ENCODE measurements at regions not wholly inside any gene's neighbourhood (a gene's known extent, or its start where the extent isn't known, plus 50 kb on each side); places are given as distances from the start of the nearest gene placed in this dataset.
A peak's percentile ranks its signal among the peaks of the same experiment; 100 is the strongest.

GRCh38 chr2:118474541-118474920 lies 372.9 kb downstream of the EN1 start:
- no peak overlapping the region for H3K27ac ChIP-seq
- no peak overlapping the region for H3K4me3 ChIP-seq
- no peak overlapping the region for H3K27ac Mint-ChIP-seq
- H3K36me3 ChIP-seq = no peaks in the 10 kb centered on the region
- no peak overlapping the region for H3K4me3 Mint-ChIP-seq
- H3K9ac ChIP-seq = no peak overlapping the region
- H3K9me3 Mint-ChIP-seq = peaks cover 2% of the 10 kb centered on the region
- peaks cover 5% of the 10 kb centered on the region for H3F3A ChIP-seq (ENCODE audit: low read depth)
- H3K4me1 ChIP-seq = peaks cover 17% of the 10 kb centered on the region
- no peak for DNase-seq (ENCODE audit: low spot score)
- H3K9me3 ChIP-seq (ENCODE audit: low read depth) = no peaks in the 10 kb centered on the region
- peaks cover 62% of the 10 kb centered on the region for H3K4me1 Mint-ChIP-seq
- no peak overlapping the region for H2AFZ ChIP-seq (replicated peaks)
- peaks cover 75% of the 10 kb centered on the region for H4K20me1 ChIP-seq (ENCODE audit: low read depth)
- no peaks in the 10 kb centered on the region for H3K36me3 Mint-ChIP-seq
- TF ChIP-seq EZH2 (IDR thresholded peaks at IDR 0.05) (no peak), EZH2phosphoT487 (IDR thresholded peaks at IDR 0.05) (no peak), CTCF (IDR thresholded peaks at IDR 0.05) (no peak)
- H3K4me2 ChIP-seq = no peak overlapping the region
- H3K27me3 Mint-ChIP-seq (ENCODE audit: insufficient read depth, low read depth) = peaks cover 33% of the 10 kb centered on the region
- H3K27me3 ChIP-seq = peaks cover 100% of the 10 kb centered on the region
- H3K79me2 ChIP-seq (ENCODE audit: low read depth) = no peaks in the 10 kb centered on the region

GRCh38 chr2:118473846-118474540 lies 373.5 kb downstream of the EN1 start:
- Histone ChIP-seq H3K9ac (no peak overlapping the region), H4K20me1 (ENCODE audit: low read depth) (peaks cover 75% of the 10 kb centered on the region), H2AFZ (replicated peaks) (no peak overlapping the region), H3F3A (ENCODE audit: low read depth) (peaks cover 5% of the 10 kb centered on the region), H3K4me1 (peaks cover 17% of the 10 kb centered on the region), H3K79me2 (ENCODE audit: low read depth) (no peaks in the 10 kb centered on the region), H3K9me3 (ENCODE audit: low read depth) (no peaks in the 10 kb centered on the region), H3K27me3 (peaks cover 100% of the 10 kb centered on the region), H3K4me3 (no peak overlapping the region), H3K4me2 (no peak overlapping the region), H3K27ac (no peak overlapping the region), H3K36me3 (no peaks in the 10 kb centered on the region)
- H3K9me3 Mint-ChIP-seq = peaks cover 2% of the 10 kb centered on the region
- TF ChIP-seq EZH2 (IDR thresholded peaks at IDR 0.05) (no peak), EZH2phosphoT487 (IDR thresholded peaks at IDR 0.05) (peak; percentile 86)
- H3K27me3 Mint-ChIP-seq (ENCODE audit: insufficient read depth, low read depth) = peaks cover 29% of the 10 kb centered on the region
- no peak overlapping the region for H3K4me3 Mint-ChIP-seq
- DNase-seq (ENCODE audit: low spot score) = peak; percentile 52
- H3K27ac Mint-ChIP-seq = no peak overlapping the region
- H3K36me3 Mint-ChIP-seq = no peaks in the 10 kb centered on the region
- peaks cover 62% of the 10 kb centered on the region for H3K4me1 Mint-ChIP-seq

- Histone ChIP-seq H3F3A (ENCODE audit: low read depth) (peaks cover 5% of the 10 kb centered on the region), H3K36me3 (no peaks in the 10 kb centered on the region), H3K9ac (no peak overlapping the region), H4K20me1 (ENCODE audit: low read depth) (peaks cover 73% of the 10 kb centered on the region), H2AFZ (replicated peaks) (no peak overlapping the region), H3K27ac (no peak overlapping the region), H3K27me3 (peaks cover 100% of the 10 kb centered on the region), H3K79me2 (ENCODE audit: low read depth) (no peaks in the 10 kb centered on the region), H3K4me1 (peaks cover 17% of the 10 kb centered on the region), H3K4me3 (no peak overlapping the region), H3K4me2 (no peak overlapping the region), H3K9me3 (ENCODE audit: low read depth) (no peaks in the 10 kb centered on the region)
- no peak for DNase-seq (ENCODE audit: low spot score)
- H3K4me1 Mint-ChIP-seq = peaks cover 63% of the 10 kb centered on the region
- H3K36me3 Mint-ChIP-seq = no peaks in the 10 kb centered on the region
- H3K27me3 Mint-ChIP-seq (ENCODE audit: insufficient read depth, low read depth) = peaks cover 29% of the 10 kb centered on the region
- no peak overlapping the region for H3K4me3 Mint-ChIP-seq
- TF ChIP-seq CTCF (IDR thresholded peaks at IDR 0.05) (no peak), EZH2 (IDR thresholded peaks at IDR 0.05) (no peak), EZH2phosphoT487 (IDR thresholded peaks at IDR 0.05) (no peak)
- H3K9me3 Mint-ChIP-seq = peaks cover 2% of the 10 kb centered on the region
- no peak overlapping the region for H3K27ac Mint-ChIP-seq
Observed at GRCh38 chr2:118473241-118473640, 374.2 kb downstream of the EN1 start.

- Histone ChIP-seq H3K9me3 (ENCODE audit: low read depth) (no peaks in the 10 kb centered on the region), H4K20me1 (ENCODE audit: low read depth) (peaks cover 43% of the 10 kb centered on the region), H3K27ac (no peak overlapping the region), H3K27me3 (peaks cover 99% of the 10 kb centered on the region), H3K36me3 (no peaks in the 10 kb centered on the region), H3F3A (ENCODE audit: low read depth) (no peaks in the 10 kb centered on the region), H3K79me2 (ENCODE audit: low read depth) (no peaks in the 10 kb centered on the region), H3K4me2 (no peak overlapping the region), H3K9ac (no peak overlapping the region), H3K4me3 (no peak overlapping the region), H3K4me1 (peaks cover 14% of the 10 kb centered on the region), H2AFZ (replicated peaks) (no peak overlapping the region)
- no peak for DNase-seq (ENCODE audit: low spot score)
- no peak for TF ChIP-seq CTCF (IDR thresholded peaks at IDR 0.05)
- no peak for TF ChIP-seq EZH2 (IDR thresholded peaks at IDR 0.05)
- TF ChIP-seq EZH2phosphoT487 (IDR thresholded peaks at IDR 0.05) = no peak
- Mint-ChIP-seq H3K9me3 (peaks cover 2% of the 10 kb centered on the region), H3K27ac (no peak overlapping the region), H3K36me3 (no peaks in the 10 kb centered on the region), H3K27me3 (ENCODE audit: insufficient read depth, low read depth) (peaks cover 29% of the 10 kb centered on the region), H3K4me1 (peaks cover 36% of the 10 kb centered on the region), H3K4me3 (no peak overlapping the region)
Observed at GRCh38 chr2:118470297-118470696, 377.2 kb downstream of the EN1 start.

Data from neural progenitor cell (in vitro differentiated cells).